Hepatocyte (in vitro differentiated cells): ENCODE measurements at regions not wholly inside any gene's neighbourhood (a gene's known extent, or its start where the extent isn't known, plus 50 kb on each side); places are given as distances from the start of the nearest gene placed in this dataset.

ENCODE experiments used
- CTCF ChIP-seq: fragments of 200-600 bp; sonication (generic); IDR thresholded peaks from 2 replicates; pipeline ENCODE4 v1.5.1; 2016; ENCODE audit warnings: antibody characterized with exemption, mild to moderate bottlenecking; ENCODE audit not compliant: poor library complexity
- EZH2 ChIP-seq: fragments of 200-600 bp; sonication (generic); IDR thresholded peaks from 2 replicates; pipeline ENCODE4 v1.6.1; 2016; ENCODE audit warnings: antibody characterized with exemption, mild to moderate bottlenecking, borderline replicate concordance
- EZH2phosphoT487 ChIP-seq: fragments of 200-600 bp; sonication (generic); IDR thresholded peaks from one replicate; pipeline ENCODE4 v1.6.1; 2018; ENCODE audit warnings: antibody characterized with exemption, mild to moderate bottlenecking, low read depth, moderate library complexity; ENCODE audit not compliant: unreplicated experiment, severe bottlenecking

DNA sequence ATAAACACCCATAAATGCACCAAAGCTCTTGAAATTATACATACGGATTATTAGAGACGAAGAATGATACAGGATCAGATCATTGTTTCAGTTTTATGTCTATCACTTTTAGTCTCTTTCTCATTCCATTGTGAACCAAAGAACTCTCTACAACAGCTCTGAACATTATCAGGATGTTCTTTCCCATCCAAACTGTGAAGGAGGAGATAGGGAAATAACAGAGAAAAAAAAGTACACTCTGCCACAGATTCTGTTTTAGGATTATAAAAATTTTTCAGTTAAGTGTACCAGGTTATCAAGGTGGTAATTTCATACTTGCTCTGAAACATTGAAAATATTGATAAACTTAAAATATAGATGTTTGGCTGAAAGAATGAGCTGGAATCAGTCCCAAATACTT lies 270.9 kb downstream of the MZT1 start:
- TF ChIP-seq CTCF (no peak), EZH2 (no peak), EZH2phosphoT487 (no peak)
